WI38 (cell line): ENCODE measurements at regions not wholly inside any gene's neighbourhood (a gene's known extent, or its start where the extent isn't known, plus 50 kb on each side); places are given as distances from the start of the nearest gene placed in this dataset.

ENCODE experiments used
- H3K4me3 ChIP-seq: 2 replicates; pipeline ENCODE4 v1.5.1; 2011; ENCODE audit warnings: low read depth, mild to moderate bottlenecking, control low read depth, low read length
- TF ChIP-seq, protein P1 (sequence below): IDR thresholded peaks from 2 replicates; pipeline ENCODE4 v1.5.1; 2012; ENCODE audit warnings: low read depth, mild to moderate bottlenecking, control low read depth, low read length

DNA sequence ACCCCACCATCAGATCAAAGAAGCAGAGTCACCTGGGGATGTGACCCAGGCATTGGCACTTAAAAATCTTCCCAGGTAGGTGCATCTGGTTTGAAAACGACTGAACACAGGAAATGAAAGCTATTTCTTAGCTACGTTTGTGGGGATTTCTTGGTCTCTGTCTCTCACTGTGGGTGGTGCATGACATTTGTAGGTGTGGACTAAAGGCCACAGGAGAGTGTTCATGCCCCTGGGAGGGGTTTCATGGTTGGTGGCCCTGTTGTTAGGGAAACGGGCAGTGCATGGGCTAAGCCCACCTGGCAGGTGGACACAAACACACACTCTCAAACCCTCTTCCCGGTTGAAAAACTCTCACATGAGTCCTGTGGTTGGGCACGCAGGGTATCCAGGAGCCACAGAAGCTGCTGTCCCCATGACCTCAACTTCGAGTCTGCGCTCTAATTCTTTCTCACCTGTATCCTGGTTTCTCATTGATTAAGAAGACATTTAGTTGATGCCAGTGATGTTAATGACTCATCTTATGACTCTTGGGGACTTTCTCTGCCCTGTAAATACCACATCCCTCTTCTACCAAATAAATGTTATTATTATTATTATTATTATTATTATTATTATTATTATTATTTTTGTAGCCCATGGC lies 119.4 kb downstream of the MRPS6 start:
- H3K4me3 ChIP-seq, result no peak overlapping the region
- TF ChIP-seq, protein P1, sequence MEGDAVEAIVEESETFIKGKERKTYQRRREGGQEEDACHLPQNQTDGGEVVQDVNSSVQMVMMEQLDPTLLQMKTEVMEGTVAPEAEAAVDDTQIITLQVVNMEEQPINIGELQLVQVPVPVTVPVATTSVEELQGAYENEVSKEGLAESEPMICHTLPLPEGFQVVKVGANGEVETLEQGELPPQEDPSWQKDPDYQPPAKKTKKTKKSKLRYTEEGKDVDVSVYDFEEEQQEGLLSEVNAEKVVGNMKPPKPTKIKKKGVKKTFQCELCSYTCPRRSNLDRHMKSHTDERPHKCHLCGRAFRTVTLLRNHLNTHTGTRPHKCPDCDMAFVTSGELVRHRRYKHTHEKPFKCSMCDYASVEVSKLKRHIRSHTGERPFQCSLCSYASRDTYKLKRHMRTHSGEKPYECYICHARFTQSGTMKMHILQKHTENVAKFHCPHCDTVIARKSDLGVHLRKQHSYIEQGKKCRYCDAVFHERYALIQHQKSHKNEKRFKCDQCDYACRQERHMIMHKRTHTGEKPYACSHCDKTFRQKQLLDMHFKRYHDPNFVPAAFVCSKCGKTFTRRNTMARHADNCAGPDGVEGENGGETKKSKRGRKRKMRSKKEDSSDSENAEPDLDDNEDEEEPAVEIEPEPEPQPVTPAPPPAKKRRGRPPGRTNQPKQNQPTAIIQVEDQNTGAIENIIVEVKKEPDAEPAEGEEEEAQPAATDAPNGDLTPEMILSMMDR, result no peak

DNA sequence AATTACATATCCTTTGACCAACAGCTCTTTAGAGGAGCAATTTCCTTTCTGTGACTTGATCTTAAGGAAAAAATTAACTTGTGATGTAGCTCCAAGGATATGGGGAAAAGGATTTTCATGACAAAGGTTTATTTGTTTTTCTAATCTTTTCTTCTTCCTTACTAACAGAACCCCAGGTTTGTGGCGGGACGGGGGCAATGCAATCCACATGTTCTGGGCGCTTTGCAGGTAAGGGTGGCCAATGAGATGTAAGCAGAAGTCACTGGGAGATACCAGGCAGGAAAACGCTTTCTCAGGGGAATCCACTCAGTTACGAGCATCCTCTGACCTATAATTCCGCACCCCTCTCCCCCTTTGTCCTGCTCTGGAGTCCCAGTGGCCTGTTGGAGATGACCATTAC lies 122.0 kb downstream of the MRPS6 start:
- H3K4me3 ChIP-seq, result no peak overlapping the region
- TF ChIP-seq, protein P1, result no peak

DNA sequence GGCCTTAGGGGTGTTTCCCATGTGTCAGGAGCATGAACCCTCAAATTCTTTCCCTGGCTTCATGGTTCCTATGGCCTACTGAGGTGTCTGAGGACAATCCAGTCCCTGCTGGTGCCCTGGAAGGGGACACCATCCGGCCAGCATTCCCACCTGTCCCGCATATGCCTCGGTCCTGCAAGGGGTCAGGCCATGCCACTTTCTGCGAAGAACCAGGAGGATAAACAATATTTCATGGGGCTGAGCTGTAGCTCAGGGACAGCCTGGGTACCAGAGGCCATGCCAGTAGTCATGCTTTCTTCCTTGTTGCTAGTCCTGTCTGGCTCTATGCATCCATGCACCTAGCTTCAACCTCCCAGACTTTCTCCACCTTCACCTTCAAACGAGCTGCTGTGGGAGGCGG lies 123.6 kb downstream of the MRPS6 start:
- TF ChIP-seq, protein P1, result no peak
- no peak overlapping the region for H3K4me3 ChIP-seq

DNA sequence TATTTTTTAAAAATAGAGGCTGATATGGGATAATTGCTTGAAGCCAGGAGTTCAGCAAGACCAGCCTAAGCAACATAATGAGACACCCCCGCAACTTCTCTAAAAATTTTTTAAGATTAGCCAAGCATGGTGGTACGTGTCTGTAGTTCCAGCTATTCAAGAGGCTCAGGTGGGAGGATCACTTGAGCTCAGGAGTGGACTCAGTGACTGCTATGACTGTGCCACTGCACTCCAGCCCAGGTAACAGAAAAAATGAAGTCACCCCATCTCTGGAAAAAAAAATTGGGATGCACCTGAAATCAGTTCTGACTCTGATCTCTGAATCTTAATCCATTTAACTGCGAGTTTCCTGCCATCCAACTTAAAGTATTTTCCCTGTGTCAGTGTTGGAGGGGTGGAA lies 124.2 kb downstream of the MRPS6 start:
- TF ChIP-seq, protein P1, result no peak
- no peak overlapping the region for H3K4me3 ChIP-seq

DNA sequence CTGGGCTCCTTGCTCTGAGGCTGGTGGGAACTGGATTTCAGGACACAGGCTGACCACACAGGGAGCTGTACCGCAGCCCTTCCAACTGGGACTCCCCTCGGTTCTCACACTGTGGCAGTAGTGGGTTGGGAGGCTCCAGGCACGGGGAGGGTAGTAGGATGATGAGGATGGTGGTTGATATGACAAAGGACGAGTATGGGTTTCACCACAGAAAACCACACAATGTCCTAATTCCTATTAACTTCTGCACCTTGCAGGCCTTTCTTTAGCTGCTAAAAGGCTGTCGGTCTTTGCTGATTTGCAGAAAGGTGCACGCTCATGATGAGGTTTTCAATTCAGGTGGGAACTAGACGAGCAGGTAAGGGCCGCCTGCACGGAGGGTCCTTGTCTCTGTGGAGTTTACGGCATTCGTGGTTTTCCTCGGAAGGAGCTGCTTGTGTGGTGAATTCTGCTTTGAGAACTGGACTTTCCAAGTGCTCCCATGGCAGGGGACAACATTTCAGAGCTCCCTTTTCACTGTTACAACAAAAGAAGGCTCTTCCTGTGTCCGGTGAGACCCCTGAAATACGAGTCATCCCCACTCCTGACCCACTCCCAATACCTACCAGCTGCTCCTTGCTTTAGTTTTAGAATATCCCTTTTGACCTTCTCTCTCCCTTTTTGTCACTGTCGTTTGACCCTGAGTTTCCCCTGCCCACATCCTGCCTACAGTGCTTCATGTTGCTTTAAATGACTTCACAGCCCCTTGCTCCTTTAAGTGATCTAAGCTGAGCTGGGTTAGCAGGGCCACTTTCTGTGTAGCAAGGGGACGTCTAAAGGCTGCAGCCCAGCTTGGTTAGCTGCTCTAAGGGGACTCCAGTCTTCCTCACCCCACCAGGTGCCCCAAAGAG lies 125.1 kb downstream of the MRPS6 start:
- no peak overlapping the region for H3K4me3 ChIP-seq
- TF ChIP-seq, protein P1, result no peak

DNA sequence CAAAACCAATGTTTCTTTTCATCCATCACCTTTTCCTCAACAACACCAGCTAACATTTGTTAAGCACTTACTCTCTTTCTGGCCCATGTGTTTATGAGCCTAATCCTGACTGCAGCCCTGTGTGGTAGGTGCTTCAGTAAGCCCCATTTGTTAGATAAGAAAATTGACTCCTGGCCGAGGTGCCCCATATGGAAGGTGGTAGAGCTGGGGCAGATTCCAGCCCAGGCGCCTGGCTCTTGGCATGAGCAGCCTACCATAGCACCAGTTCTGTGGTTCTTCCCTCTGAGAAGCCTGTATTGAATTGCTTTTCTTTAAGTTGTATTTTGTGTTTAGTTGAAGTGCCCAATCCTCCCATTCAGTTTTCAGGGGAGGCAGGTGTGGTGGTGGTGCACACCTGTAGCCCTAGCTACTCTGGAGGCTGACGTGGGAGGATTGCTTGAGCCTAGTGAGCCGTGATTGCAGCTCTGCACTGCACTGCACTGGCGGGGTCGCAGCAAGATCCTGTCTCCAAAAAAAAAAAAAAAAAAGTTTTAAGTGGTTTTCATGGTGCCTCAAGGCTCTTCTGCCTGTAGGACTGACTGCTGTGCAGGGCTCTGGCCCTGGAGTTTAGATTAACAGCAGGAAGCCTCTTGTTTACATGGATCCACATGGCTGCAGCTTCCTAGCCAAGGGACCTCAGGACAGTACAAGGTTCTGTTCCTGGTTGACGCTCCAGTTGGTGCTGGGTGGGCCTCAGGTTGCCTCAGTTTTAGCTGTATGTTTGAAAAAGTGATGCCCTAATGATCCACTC lies 125.9 kb downstream of the MRPS6 start:
- no peak overlapping the region for H3K4me3 ChIP-seq
- TF ChIP-seq, protein P1, result no peak
